K562 (cell line): ENCODE measurements at regions not wholly inside any gene's neighbourhood (a gene's known extent, or its start where the extent isn't known, plus 50 kb on each side); places are given as distances from the start of the nearest gene placed in this dataset.

Source experiments
- ATAC-seq: fragments of 200-7000 bp; cut with Tn5 transposase; 3 replicates; pipeline ENCODE4 v1.9.1; 2020; ENCODE audit warnings: moderate library complexity
- BruUV-seq: library from RNA; stranded (reverse); fragments of 400-500 nt; replicated peaks from 2 replicates; lab custom pipeline; 2021; lab: Mats Ljungman, UMichigan
- CTCF ChIA-PET: fragments of 300-600 bp; formaldehyde crosslinking; extraction: SDS; loops from one replicate; lab custom pipeline; 2021; ENCODE audit warnings: low intra/inter-chr PET ratio; lab: Yijun Ruan, JAX
- POLR2A ChIA-PET: fragments of 300-600, 350-650 bp; sonication (Branson Sonifier 250); formaldehyde crosslinking; extraction: SDS; loops from one replicate; lab custom pipeline; 2021; ENCODE audit warnings: antibody characterized with exemption, inconsistent platforms; lab: Yijun Ruan, JAX
- DNase-seq, 4 experiments: peaks; one replicate each; pipeline versions ENCODE4 v3.0.0 to v3.0.0-alpha.2; 2011 to 2018; ENCODE audit warnings: low spot score in 3 of 4, mixed read lengths in 3 of 4; ENCODE audit errors: extremely low read depth in 1 of 4
- FAIRE-seq: peaks from 2 replicates; lab custom pipeline; 2011; peaks lifted over from hg19 to GRCh38; lab: Jason Lieb, UNC
- H2AFZ ChIP-seq: 2 replicates; pipeline ENCODE4 v1.6.0; 2011; ENCODE audit warnings: low read depth, low read length, control low read depth, inconsistent platforms
- H3K27ac ChIP-seq: fragments of 200-600 bp; 3 replicates; pipeline ENCODE4 v1.8.0; 2011; ENCODE audit warnings: low read depth, mild to moderate bottlenecking, control low read depth, inconsistent platforms, low read length, moderate library complexity, mixed read lengths; ENCODE audit errors: extremely low read depth
- H3K27me3 ChIP-seq, 2 experiments: fragments of 300-600 bp in 1 of 2; 2 replicates in 1 of 2; 3 replicates in 1 of 2; pipeline versions ENCODE4 v1.6.0 to v1.8.0; 2011; ENCODE audit warnings: inconsistent platforms in 2 of 2, low read length in 2 of 2, mild to moderate bottlenecking in 1 of 2, mixed read lengths in 1 of 2, moderate library complexity in 1 of 2; ENCODE audit not compliant: control insufficient read depth in 2 of 2, insufficient read depth in 2 of 2
- H3K36me3 ChIP-seq: fragments of 300-600 bp; 3 replicates; pipeline ENCODE4 v1.8.0; 2011; ENCODE audit warnings: mild to moderate bottlenecking, low read length, inconsistent platforms; ENCODE audit not compliant: control insufficient read depth, insufficient read depth
- H3K4me1 ChIP-seq, 2 experiments: fragments of 200-600 bp in 1 of 2; replicated peaks in 1 of 2; 2 replicates in 1 of 2; 3 replicates in 1 of 2; pipeline versions ENCODE4 v1.5.1 to v1.8.0; 2011; ENCODE audit warnings: inconsistent platforms in 2 of 2, low read length in 2 of 2, mild to moderate bottlenecking in 1 of 2, mixed read lengths in 1 of 2, moderate library complexity in 1 of 2; ENCODE audit not compliant: control insufficient read depth in 2 of 2, insufficient read depth in 2 of 2
- H3K4me2 ChIP-seq: 2 replicates; pipeline ENCODE4 v1.6.1; 2011; ENCODE audit warnings: low read length, control low read depth, inconsistent platforms, mixed read lengths; ENCODE audit not compliant: insufficient read depth
- H3K4me3 ChIP-seq: fragments of 200-600 bp; sonication (generic), shearing (Covaris generic); 2 replicates; pipeline ENCODE4 v1.5.1; 2016; ENCODE audit warnings: control low read depth, inconsistent platforms
- H3K79me2 ChIP-seq: fragments of 200-600 bp; 3 replicates; pipeline ENCODE4 v1.8.0; 2011; ENCODE audit warnings: low read length, inconsistent platforms; ENCODE audit not compliant: control insufficient read depth, insufficient read depth
- H3K9ac ChIP-seq, 2 experiments: 2 replicates each; pipeline versions ENCODE4 v1.6.0 to v1.6.1; 2011; ENCODE audit warnings: low read depth in 2 of 2, low read length in 2 of 2, control low read depth in 1 of 2, inconsistent platforms in 1 of 2, mild to moderate bottlenecking in 1 of 2, mixed read lengths in 1 of 2; ENCODE audit not compliant: insufficient read depth in 1 of 2
- H3K9me1 ChIP-seq: one replicate; pipeline ENCODE4 v1.6.0; 2011; ENCODE audit warnings: inconsistent platforms, mild to moderate bottlenecking, low read length, moderate library complexity; ENCODE audit not compliant: control insufficient read depth, insufficient read depth
- H3K9me3 ChIP-seq: replicated peaks from 2 replicates; pipeline ENCODE4 v1.5.1; 2011; ENCODE audit warnings: low read depth, low read length, inconsistent platforms; ENCODE audit not compliant: control insufficient read depth, insufficient read depth
- H4K20me1 ChIP-seq: replicated peaks from 2 replicates; pipeline ENCODE4 v1.6.1; 2011; ENCODE audit warnings: low read length, inconsistent platforms, mixed read lengths; ENCODE audit not compliant: control insufficient read depth, insufficient read depth
- BRF2 ChIP-seq: IDR thresholded peaks from 3 replicates; pipeline ENCODE4 v1.6.1; 2011; ENCODE audit warnings: borderline replicate concordance, mild to moderate bottlenecking; ENCODE audit not compliant: insufficient read length, insufficient read depth
- GTF2F1 ChIP-seq: IDR thresholded peaks from 2 replicates; pipeline ENCODE4 v1.6.1; 2011; ENCODE audit warnings: low read depth, low read length, improper control_type of control experiment
- NFE2L1 ChIP-seq: fragments of 450-650 bp; IDR thresholded peaks from 2 replicates; pipeline ENCODE4 v1.6.1; 2016; ENCODE audit warnings: missing genetic modification characterization, low read depth, mild to moderate bottlenecking, missing compliant biosample characterization, moderate library complexity, borderline replicate concordance
- PYGO2 ChIP-seq: fragments of 450-650 bp; IDR thresholded peaks from 2 replicates; pipeline ENCODE4 v1.6.1; 2016; ENCODE audit warnings: mild to moderate bottlenecking, missing genetic modification characterization, moderate library complexity, missing compliant biosample characterization
- ZFX ChIP-seq: sonication (generic); formaldehyde crosslinking; IDR thresholded peaks from 2 replicates; pipeline ENCODE4 v1.8.0; 2022; ENCODE audit warnings: mild to moderate bottlenecking, missing genetic modification reagents, moderate library complexity
- ZNF316 ChIP-seq: fragments of 450-650 bp; IDR thresholded peaks from 2 replicates; pipeline ENCODE4 v1.6.1; 2016
- ZNF639 ChIP-seq, 2 experiments: fragments of 200-800 bp in 1 of 2; sonication (Bioruptor generic) in 1 of 2; sonication (generic) in 1 of 2; formaldehyde crosslinking in 1 of 2; IDR thresholded peaks in 1 of 2; conservative IDR thresholded peaks in 1 of 2; 2 replicates each; pipeline versions ENCODE4 v1.5.0 to v1.6.1; 2016 to 2020; ENCODE audit warnings: missing compliant biosample characterization in 1 of 2, missing genetic modification characterization in 1 of 2, missing genetic modification reagents in 1 of 2
- WGBS: fragments of 100-300 bp; shearing (Covaris generic); methylation state at CpG from one replicate; pipeline ENCODE4 v1.1.6; 2016; ENCODE audit warnings: low coverage, mixed read lengths; ENCODE audit not compliant: insufficient coverage; ENCODE audit errors: missing lambda C conversion rate; 5-methylcytosine and 5-hydroxymethylcytosine counted together
- in situ Hi-C: fragments of 300-500 bp; cut with MboI; formaldehyde crosslinking; loops from 4 replicates; pipeline ENCODE4 v1.15.0; 2018; ENCODE audit warnings: inconsistent platforms, mixed read lengths
- intact Hi-C: fragments of 100-400 bp; cut with micrococcal nuclease; formaldehyde crosslinking; loops from 2 replicates; pipeline ENCODE4 v1.14.2; 2022

- in situ Hi-C loops (no loop called here), intact Hi-C loops (no loop called here)
- Histone ChIP-seq H3K27ac (no peak overlapping the region), H3K9me3 (no peaks in the 10 kb centered on the region), H3K27me3 (no peaks in the 10 kb centered on the region), H3K79me2 (no peaks in the 10 kb centered on the region), H2AFZ (no peak overlapping the region), H3K4me3 (no peak overlapping the region), H3K9me1 (no peaks in the 10 kb centered on the region), H3K4me2 (no peak overlapping the region), H3K36me3 (no peaks in the 10 kb centered on the region)
- DNase-seq (no peak), ATAC-seq (no peak), FAIRE-seq (no peak)
- CTCF ChIA-PET = interaction anchor here (0.6 kb wide), 1 partner anchor 436 kb away, joined by 3 read pairs; no protein-coding TSS in a partner anchor
- no TSS peak for BruUV-seq
- no peak for TF ChIP-seq PYGO2 (tag)
- no peak for TF ChIP-seq ZFX (CRISPR knock-in tag)
- TF ChIP-seq GTF2F1 = no peak
- TF ChIP-seq ZNF639 (CRISPR knock-in tag; conservative IDR thresholded peaks at IDR 0.05 in 1 of 2, IDR thresholded peaks at IDR 0.05 in 1 of 2) = no peak
- TF ChIP-seq ZNF316 = no peak
- no peak for TF ChIP-seq BRF2
- TF ChIP-seq NFE2L1 = no peak
- TF ChIP-seq, all 486 proteins: peak for 0
- no peak overlapping the region for H3K9ac ChIP-seq
- H3K4me1 ChIP-seq = no peaks in the 10 kb centered on the region
- 0% methylated on average over 1 of the region's 1 CpG for WGBS
- POLR2A ChIA-PET = no interaction called here
- H4K20me1 ChIP-seq = no peaks in the 10 kb centered on the region
These were observed 68.6 kb upstream of the ARHGAP32 start for GRCh38 chr11:129260750-129261149.
